Astrocyte of the spinal cord (primary cell): ENCODE measurements at regions not wholly inside any gene's neighbourhood (a gene's known extent, or its start where the extent isn't known, plus 50 kb on each side); places are given as distances from the start of the nearest gene placed in this dataset.

ENCODE experiments used
- DNase-seq: peaks from one replicate; pipeline ENCODE4 v3.0.0; 2011; ENCODE audit warnings: low read depth, low spot score
- H3K4me3 ChIP-seq: 2 replicates; pipeline ENCODE4 v1.5.1; 2011; ENCODE audit warnings: low read depth, mild to moderate bottlenecking, low read length, moderate library complexity
- in situ Hi-C: cut with HindIII; loops from 2 replicates; pipeline ENCODE4 v1.10.0; 2017; ENCODE audit warnings: low sequenced_read_pairs
- TF ChIP-seq, protein P1 (sequence below): IDR thresholded peaks from 2 replicates; pipeline ENCODE4 v1.5.1; 2012; ENCODE audit warnings: low read depth, mild to moderate bottlenecking, low read length, inconsistent platforms

DNA sequence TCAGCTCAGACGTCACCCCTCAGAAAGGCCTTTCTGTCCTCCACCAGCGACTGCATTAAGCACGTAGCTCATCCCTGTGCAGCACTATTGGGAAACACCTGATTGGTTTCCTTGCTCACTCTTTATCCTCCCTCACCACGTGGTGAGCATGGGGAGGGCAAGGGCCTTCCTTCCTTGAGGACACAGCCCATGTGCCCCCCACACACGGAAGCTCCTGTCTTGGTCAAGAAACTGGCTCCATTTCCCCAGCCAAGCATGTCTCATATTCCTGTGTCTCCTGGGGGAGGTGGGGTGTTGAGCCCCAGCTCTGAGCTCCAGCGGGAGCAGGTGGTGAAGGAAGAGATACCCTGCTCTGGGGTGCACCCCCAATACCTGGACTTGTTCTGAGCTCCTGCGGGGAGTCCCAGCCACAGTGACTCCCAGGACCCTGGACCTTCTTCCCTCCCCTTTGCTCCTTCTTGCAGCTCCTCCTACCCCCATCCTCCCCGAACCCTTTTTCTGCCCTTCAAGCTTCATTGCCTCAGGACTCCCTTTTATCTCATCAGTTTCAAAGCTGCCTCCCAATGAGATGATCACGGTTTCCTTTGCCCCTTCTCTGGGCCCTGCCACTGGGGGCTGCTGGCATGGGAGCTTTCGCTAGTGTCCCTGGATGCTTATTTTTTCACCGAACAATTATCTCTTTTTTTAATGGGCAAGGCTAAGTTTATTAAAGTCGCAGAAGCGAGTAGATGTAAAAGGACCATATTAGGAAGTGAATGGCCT, 230.1 kb downstream of the TFAP2C start:
- no peak overlapping the region for H3K4me3 ChIP-seq
- TF ChIP-seq, protein P1, sequence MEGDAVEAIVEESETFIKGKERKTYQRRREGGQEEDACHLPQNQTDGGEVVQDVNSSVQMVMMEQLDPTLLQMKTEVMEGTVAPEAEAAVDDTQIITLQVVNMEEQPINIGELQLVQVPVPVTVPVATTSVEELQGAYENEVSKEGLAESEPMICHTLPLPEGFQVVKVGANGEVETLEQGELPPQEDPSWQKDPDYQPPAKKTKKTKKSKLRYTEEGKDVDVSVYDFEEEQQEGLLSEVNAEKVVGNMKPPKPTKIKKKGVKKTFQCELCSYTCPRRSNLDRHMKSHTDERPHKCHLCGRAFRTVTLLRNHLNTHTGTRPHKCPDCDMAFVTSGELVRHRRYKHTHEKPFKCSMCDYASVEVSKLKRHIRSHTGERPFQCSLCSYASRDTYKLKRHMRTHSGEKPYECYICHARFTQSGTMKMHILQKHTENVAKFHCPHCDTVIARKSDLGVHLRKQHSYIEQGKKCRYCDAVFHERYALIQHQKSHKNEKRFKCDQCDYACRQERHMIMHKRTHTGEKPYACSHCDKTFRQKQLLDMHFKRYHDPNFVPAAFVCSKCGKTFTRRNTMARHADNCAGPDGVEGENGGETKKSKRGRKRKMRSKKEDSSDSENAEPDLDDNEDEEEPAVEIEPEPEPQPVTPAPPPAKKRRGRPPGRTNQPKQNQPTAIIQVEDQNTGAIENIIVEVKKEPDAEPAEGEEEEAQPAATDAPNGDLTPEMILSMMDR = no peak
- no peak for DNase-seq
- in situ Hi-C loops = no loop called here

DNA sequence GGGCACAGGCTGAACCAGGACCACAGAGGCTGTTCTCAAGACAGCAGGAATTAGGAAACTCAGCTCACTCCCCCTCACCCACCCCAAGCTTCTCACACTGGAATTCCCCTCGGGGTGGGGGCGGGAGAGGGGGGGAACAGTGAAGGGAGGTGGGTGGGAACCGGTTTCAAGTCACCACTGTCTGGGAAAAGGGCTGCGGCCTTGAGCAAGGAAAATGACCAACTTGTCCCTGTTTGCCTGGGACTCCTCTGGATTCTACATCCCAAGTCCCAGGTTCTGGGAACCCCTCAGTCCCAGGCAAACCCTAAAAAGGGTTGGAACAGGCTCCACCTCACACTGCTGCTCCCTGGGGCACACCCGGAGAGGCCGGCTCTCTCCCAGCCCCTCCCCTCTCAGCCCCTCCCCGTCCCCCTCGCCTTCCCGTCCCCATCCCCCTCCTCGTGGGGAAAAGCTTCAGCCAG, 230.7 kb downstream of the TFAP2C start:
- in situ Hi-C loops = no loop called here
- TF ChIP-seq, protein P1 = no peak
- no peak overlapping the region for H3K4me3 ChIP-seq
- DNase-seq = no peak

DNA sequence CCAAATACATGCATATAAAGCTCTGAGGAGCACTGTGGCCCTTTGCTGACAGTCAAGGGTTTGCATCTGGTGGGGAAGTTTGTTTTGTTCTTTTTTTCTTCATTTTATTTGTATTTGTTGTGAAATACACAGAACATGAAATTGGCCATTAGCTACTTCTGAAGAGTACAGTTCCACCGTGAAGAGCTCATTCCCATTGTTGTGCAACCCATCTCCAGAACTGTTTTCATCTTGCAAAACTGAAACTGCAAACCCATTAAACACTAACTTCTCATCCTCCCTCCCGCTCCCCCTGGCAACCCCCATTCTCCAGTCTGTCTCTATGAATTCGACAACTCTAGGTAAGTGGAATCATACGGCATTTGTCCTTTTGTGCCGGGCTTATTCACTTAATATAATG, 231.3 kb downstream of the TFAP2C start:
- in situ Hi-C loops = no loop called here
- TF ChIP-seq, protein P1 = no peak
- DNase-seq = no peak
- H3K4me3 ChIP-seq = no peak overlapping the region

DNA sequence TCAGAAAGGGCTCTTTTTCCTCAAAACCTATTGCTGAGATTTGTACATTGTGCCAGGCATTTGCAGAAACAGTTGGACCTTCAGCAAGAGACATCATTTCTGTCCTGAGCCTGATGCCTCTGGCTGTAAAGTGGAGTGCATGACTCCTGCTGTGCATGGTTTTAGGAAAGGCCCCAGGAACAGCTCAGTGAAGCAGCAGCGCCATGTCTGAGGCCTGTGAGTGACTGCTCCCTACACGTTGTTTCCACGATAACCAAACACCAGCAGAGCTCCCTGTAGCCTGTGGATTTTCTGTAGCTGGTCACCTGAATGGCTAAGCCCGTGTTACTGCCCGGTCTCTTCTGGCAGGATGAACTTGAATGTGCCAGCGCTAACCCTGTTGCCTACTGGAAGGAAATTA, 232.5 kb downstream of the TFAP2C start:
- TF ChIP-seq, protein P1 = no peak
- no peak overlapping the region for H3K4me3 ChIP-seq
- DNase-seq = no peak
- in situ Hi-C loops = no loop called here

DNA sequence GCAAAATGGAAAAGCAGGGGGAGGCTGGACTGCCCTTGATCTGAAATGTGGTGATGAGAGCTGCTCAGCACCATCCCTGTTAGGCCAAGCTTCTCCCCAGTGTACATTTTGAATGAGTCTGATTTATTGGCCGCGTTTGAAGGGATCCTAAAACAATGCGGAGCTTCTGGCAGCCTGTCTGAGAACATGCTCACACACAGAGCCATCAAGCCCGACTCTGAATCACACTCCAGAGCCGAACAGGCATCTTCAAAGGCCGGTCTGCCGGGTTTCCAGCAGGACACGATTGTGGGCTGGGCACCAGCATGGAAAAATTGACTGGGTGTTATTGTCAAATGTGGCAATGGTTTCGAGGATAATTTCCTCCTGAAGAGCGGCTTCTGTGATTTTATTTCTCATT, 235.9 kb downstream of the TFAP2C start:
- DNase-seq = no peak
- TF ChIP-seq, protein P1 = no peak
- H3K4me3 ChIP-seq = no peak overlapping the region
- in situ Hi-C loops = no loop called here

DNA sequence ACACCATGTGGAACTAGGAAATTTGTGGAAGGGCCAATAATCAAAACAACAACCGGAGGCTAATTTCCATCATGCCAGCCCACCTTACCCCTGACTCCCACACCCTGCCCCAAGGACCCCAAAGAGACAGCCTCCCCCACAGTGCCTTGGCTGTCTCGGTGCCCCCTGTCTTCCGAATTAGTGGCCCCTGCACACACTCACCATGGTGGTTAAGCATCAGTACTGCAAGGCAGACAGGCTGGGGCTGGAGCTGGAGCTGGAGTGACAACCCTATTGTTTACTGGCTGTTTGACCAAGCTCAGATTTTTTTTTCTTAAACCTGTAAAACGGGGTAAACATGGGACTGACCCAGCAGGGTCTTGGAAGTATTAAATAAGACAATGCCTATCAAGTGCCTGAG, 238.0 kb downstream of the TFAP2C start:
- H3K4me3 ChIP-seq = no peak overlapping the region
- in situ Hi-C loops = no loop called here
- DNase-seq = no peak
- TF ChIP-seq, protein P1 = no peak
